Common myeloid progenitor, CD34-positive (primary cell): ENCODE measurements at regions not wholly inside any gene's neighbourhood (a gene's known extent, or its start where the extent isn't known, plus 50 kb on each side); places are given as distances from the start of the nearest gene placed in this dataset.
"Not testable (repeated sequence)": the region's sequence is repeated elsewhere in the genome, so short reads cannot be mapped to it uniquely, and the experiment has no call there.

Experiments
- CTCF ChIA-PET: fragments of 350-600 bp; sonication (Branson Sonifier 250); formaldehyde crosslinking; loops from one replicate; lab custom pipeline; 2021; ENCODE audit warnings: antibody characterized with exemption; lab: Charles Lee
- POLR2A ChIA-PET: fragments of 350-600 bp; sonication (Branson Sonifier 250); formaldehyde crosslinking; loops from one replicate; lab custom pipeline; 2021; ENCODE audit warnings: antibody characterized with exemption; lab: Charles Lee
- DNase-seq, 3 donors: peaks; one replicate each; pipeline versions ENCODE4 v3.0.0 to v3.0.0-alpha.2; 2013
- H3K27ac ChIP-seq, 2 experiments: 1 replicate in 1 of 2; 2 replicates in 1 of 2; pipeline ENCODE4 v1.7.0; 2013; ENCODE audit warnings: inconsistent platforms in 2 of 2, low read length in 2 of 2, mild to moderate bottlenecking in 2 of 2, low read depth in 1 of 2, moderate library complexity in 1 of 2; ENCODE audit not compliant: severe bottlenecking in 2 of 2, insufficient read depth in 1 of 2, poor library complexity in 1 of 2
- H3K27me3 ChIP-seq, 5 experiments: replicated peaks in 2 of 5; 1 replicate in 3 of 5; 2 replicates in 2 of 5; pipeline versions ENCODE4 v1.6.1 to v1.7.0; 2013; ENCODE audit warnings: low read length in 4 of 5, mild to moderate bottlenecking in 2 of 5, moderate library complexity in 2 of 5, inconsistent platforms in 1 of 5; ENCODE audit not compliant: insufficient read depth in 5 of 5, control insufficient read depth in 4 of 5
- H3K36me3 ChIP-seq, 4 experiments: 1 replicate in 2 of 4; 2 replicates in 2 of 4; pipeline versions ENCODE4 v1.6.1 to v1.7.0; 2013; ENCODE audit warnings: low read length in 3 of 4, control low read depth in 1 of 4, mild to moderate bottlenecking in 1 of 4; ENCODE audit not compliant: control insufficient read depth in 4 of 4, insufficient read depth in 4 of 4
- H3K4me1 ChIP-seq, 4 experiments: 1 replicate in 3 of 4; 2 replicates in 1 of 4; pipeline versions ENCODE4 v1.6.1 to v1.7.1; 2013; ENCODE audit warnings: low read length in 3 of 4, mild to moderate bottlenecking in 3 of 4, control low read depth in 1 of 4, inconsistent platforms in 1 of 4, moderate library complexity in 1 of 4; ENCODE audit not compliant: control insufficient read depth in 4 of 4, insufficient read depth in 4 of 4; ENCODE audit errors: control extremely low read depth in 1 of 4
- H3K4me3 ChIP-seq, 7 experiments: 1 replicate in 4 of 7; 2 replicates in 3 of 7; pipeline versions ENCODE4 v1.5.1 to v1.7.0; 2013; ENCODE audit warnings: mild to moderate bottlenecking in 7 of 7, low read length in 6 of 7, moderate library complexity in 6 of 7, inconsistent platforms in 2 of 7, low read depth in 2 of 7, control low read depth in 1 of 7; ENCODE audit not compliant: insufficient read depth in 4 of 7, control insufficient read depth in 1 of 7; ENCODE audit errors: extremely low read depth in 1 of 7
- H3K9me3 ChIP-seq, 5 experiments: 1 replicate in 4 of 5; 2 replicates in 1 of 5; pipeline versions ENCODE4 v1.6.1 to v1.7.1; 2013; ENCODE audit warnings: low read length in 4 of 5, mild to moderate bottlenecking in 2 of 5, inconsistent platforms in 1 of 5, low read depth in 1 of 5, moderate library complexity in 1 of 5; ENCODE audit not compliant: control insufficient read depth in 4 of 5, insufficient read depth in 2 of 5; ENCODE audit errors: control extremely low read depth in 1 of 5
- WGBS: methylation state at CpG from one replicate; pipeline ENCODE4 v1.1.5; 2013; ENCODE audit not compliant: insufficient coverage; 5-methylcytosine and 5-hydroxymethylcytosine counted together

DNA sequence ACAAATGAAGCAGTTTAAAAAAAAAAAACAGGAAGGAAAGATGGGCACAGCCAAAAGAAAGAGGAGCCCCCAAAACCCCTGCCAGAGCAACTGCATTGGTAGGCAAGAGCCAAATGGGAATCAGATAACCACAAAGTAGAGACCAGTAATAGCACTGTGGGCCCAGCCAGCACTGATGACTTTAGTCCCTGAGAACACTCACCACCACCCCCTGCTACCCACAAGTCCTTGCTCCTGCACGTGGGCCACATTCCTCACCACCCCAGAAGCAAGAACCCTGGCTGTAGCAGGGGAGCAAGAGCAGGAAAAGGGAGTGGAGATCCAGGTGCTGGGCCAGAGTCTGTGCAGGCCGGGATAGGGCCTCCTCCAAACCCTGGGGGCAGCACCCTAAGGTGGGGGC lies 86.1 kb downstream of the RRAGC start:
- H3K4me3 ChIP-seq, result no peak overlapping the region
- H3K36me3 ChIP-seq, result no peaks in the 10 kb centered on the region
- H3K9me3 ChIP-seq, result no peaks in the 10 kb centered on the region
- H3K27ac ChIP-seq, result no peak overlapping the region
- WGBS, result 100% methylated on average over 1 of the region's 2 CpGs
- peaks cover 0 to 12% (median 8%) of the 10 kb centered on the region in 5 experiments for H3K27me3 ChIP-seq
- DNase-seq, result no peak
- ChIA-PET POLR2A (no interaction called here), CTCF (interaction anchor here (1.5 kb wide), 1 partner anchor 46 kb away, joined by 3 read pairs; no protein-coding TSS in a partner anchor)
- peaks cover 0 to 8% (median 2%) of the 10 kb centered on the region in 4 experiments for H3K4me1 ChIP-seq

GRCh38 chr1:38772953-38773352 lies 86.6 kb downstream of the RRAGC start:
- ChIA-PET CTCF (interaction anchor here (1.3 to 1.5 kb wide), 2 partner anchors 45 to 166 kb away, joined by 3 read pairs; no protein-coding TSS in a partner anchor), POLR2A (no interaction called here)
- no peaks in the 10 kb centered on the region for H3K36me3 ChIP-seq
- DNase-seq, result no peak
- peaks cover 0 to 10% (median 5%) of the 10 kb centered on the region in 5 experiments for H3K27me3 ChIP-seq
- H3K4me3 ChIP-seq, result no peak overlapping the region
- peaks cover 0 to 2% (median 0%) of the 10 kb centered on the region in 5 experiments for H3K9me3 ChIP-seq
- no peak overlapping the region for H3K27ac ChIP-seq
- peaks cover 0 to 8% (median 2%) of the 10 kb centered on the region in 4 experiments for H3K4me1 ChIP-seq
- 100% methylated on average over 1 of the region's 3 CpGs for WGBS

GRCh38 chr1:38772026-38772425 lies 87.5 kb downstream of the RRAGC start:
- WGBS, result 40% methylated on average over 3 of the region's 4 CpGs
- H3K27me3 ChIP-seq, result peaks cover 0 to 11% (median 2%) of the 10 kb centered on the region in 5 experiments
- H3K4me1 ChIP-seq, result peaks cover 0 to 6% (median 2%) of the 10 kb centered on the region in 4 experiments
- ChIA-PET CTCF (interaction anchor here (1.3 to 1.5 kb wide), 2 partner anchors 44 to 165 kb away, joined by 3 read pairs; no protein-coding TSS in a partner anchor), POLR2A (no interaction called here)
- no peaks in the 10 kb centered on the region for H3K36me3 ChIP-seq
- no peak overlapping the region for H3K4me3 ChIP-seq
- H3K9me3 ChIP-seq, result peaks cover 0 to 5% (median 0%) of the 10 kb centered on the region in 5 experiments
- no peak for DNase-seq
- no peak overlapping the region for H3K27ac ChIP-seq

DNA sequence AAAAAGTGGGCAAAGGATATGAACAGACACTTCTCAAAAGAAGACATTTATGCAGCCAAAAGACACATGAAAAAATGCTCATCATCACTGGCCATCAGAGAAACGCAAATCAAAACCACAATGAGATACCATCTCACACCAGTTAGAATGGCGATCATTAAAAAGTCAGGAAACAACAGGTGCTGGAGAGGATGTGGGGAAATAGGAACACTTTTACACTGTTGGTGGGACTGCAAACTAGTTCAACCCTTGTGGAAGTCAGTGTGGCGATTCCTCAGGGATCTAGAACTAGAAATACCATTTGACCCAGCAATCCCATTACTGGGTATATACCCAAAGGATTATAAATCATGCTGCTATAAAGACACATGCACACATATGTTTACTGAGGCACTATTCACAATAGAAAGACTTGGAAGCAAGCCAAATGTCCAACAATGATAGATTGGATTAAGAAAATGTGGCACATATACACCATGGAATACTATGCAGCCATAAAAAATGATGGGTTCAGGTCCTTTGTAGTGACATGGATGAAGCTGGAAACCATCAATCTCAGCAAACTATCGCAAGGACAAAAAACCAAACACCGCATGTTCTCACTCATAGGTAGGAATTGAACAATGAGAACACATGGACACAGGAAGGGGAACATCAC lies 88.9 kb downstream of the RRAGC start:
- WGBS, result no CpG with 5 or more reads among the region's 5 CpGs

DNA sequence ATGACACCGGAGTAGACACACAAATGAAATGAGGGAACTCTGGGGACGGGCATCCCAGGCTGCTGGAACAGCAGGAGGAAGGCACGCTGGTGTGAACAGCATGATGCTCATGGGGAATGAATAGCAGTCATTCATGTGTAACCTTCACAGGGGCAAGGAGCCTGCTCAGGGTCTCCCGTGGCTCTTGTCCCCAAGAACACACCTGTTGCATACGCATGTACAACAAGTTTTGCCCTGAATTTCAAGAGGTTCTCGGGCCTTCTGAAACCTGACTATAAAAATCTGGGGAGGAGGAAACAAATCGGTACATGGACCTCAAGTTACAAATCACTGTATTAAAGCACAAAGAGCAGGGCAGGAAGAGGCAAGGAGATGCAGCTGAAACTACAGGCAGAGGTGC lies 93.4 kb downstream of the RRAGC start:
- DNase-seq, result no peak
- Histone ChIP-seq H3K36me3 (no peaks in the 10 kb centered on the region), H3K4me3 (no peak overlapping the region), H3K4me1 (no peaks in the 10 kb centered on the region), H3K27me3 (peaks cover 0 to 7% (median 0%) of the 10 kb centered on the region in 5 experiments), H3K27ac (no peak overlapping the region), H3K9me3 (peaks cover 0 to 5% (median 0%) of the 10 kb centered on the region in 5 experiments)
- 91% methylated on average over 7 of the region's 7 CpGs for WGBS
- CTCF ChIA-PET, result no interaction called here
- POLR2A ChIA-PET, result no interaction called here

More for the DNA sequence above, 88.9 kb downstream of the RRAGC start:
- H3K4me3 ChIP-seq, H3K27ac ChIP-seq, POLR2A ChIA-PET, H3K4me1 ChIP-seq, H3K9me3 ChIP-seq, H3K36me3 ChIP-seq, CTCF ChIA-PET, DNase-seq: not testable (repeated sequence)
- peaks cover 0 to 11% (median 2%) of the 10 kb centered on the region in 5 experiments for H3K27me3 ChIP-seq

GRCh38 chr1:38763121-38763520 lies 96.5 kb downstream of the RRAGC start:
- POLR2A ChIA-PET, result no interaction called here
- WGBS, result 100% methylated on average over 4 of the region's 6 CpGs
- H3K4me3 ChIP-seq, result no peak overlapping the region

DNA sequence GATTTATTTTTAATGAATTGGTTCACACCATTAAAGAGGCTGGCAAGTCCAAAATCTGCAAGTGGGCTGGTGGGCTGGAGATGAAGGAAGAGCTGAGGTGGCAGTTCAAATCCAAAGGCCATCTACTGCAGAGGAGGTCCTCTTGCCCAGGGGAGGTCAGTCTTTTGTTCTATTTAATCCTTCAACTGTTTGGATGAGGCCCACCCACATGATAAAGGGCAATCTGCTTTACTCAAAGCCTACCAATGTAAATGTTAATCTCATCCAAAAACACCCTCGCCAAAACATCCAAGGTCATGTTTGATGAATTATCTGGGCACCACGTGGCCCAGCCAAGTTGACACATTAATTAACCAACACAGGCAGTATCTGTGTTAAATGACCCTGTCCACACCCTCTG lies 99.0 kb downstream of the RRAGC start:
- H3K36me3 ChIP-seq, result no peaks in the 10 kb centered on the region
- DNase-seq, result no peak
- WGBS, result 100% methylated on average over 2 of the region's 2 CpGs
- no peak overlapping the region for H3K4me3 ChIP-seq
- ChIA-PET POLR2A (no interaction called here), CTCF (no interaction called here)
- no peak overlapping the region for H3K27ac ChIP-seq
- H3K9me3 ChIP-seq, result peaks cover 0 to 5% (median 0%) of the 10 kb centered on the region in 5 experiments
- H3K4me1 ChIP-seq, result no peaks in the 10 kb centered on the region
- H3K27me3 ChIP-seq, result peaks cover 0 to 9% (median 0%) of the 10 kb centered on the region in 5 experiments

More at GRCh38 chr1:38763121-38763520, 96.5 kb downstream of the RRAGC start:
- Histone ChIP-seq H3K27me3 (peaks cover 0 to 6% (median 0%) of the 10 kb centered on the region in 5 experiments), H3K36me3 (no peaks in the 10 kb centered on the region), H3K9me3 (peaks cover 0 to 5% (median 0%) of the 10 kb centered on the region in 5 experiments), H3K27ac (no peak overlapping the region), H3K4me1 (no peaks in the 10 kb centered on the region)
- CTCF ChIA-PET, result no interaction called here
- no peak for DNase-seq
